Left lobe of liver (tissue), 2 donors: ENCODE measurements at regions not wholly inside any gene's neighbourhood (a gene's known extent, or its start where the extent isn't known, plus 50 kb on each side); places are given as distances from the start of the nearest gene placed in this dataset.
"Not testable (repeated sequence)": the region's sequence is repeated elsewhere in the genome, so short reads cannot be mapped to it uniquely, and the experiment has no call there.

ENCODE experiments used
- ATAC-seq: fragments of 200-7000 bp; cut with Tn5 transposase; one replicate; pipeline ENCODE4 v1.9.1; 2020; ENCODE audit warnings: mild to moderate bottlenecking, moderate library complexity
- DNase-seq: peaks from one replicate; pipeline ENCODE4 v3.0.0-alpha.2; 2020; ENCODE audit warnings: low spot score
- donor health status: DM: no; HTN: no; CAD: no; lungs with moderate emphysema.
- donor health status: DM: no; HTN: yes; CAD: no.

DNA sequence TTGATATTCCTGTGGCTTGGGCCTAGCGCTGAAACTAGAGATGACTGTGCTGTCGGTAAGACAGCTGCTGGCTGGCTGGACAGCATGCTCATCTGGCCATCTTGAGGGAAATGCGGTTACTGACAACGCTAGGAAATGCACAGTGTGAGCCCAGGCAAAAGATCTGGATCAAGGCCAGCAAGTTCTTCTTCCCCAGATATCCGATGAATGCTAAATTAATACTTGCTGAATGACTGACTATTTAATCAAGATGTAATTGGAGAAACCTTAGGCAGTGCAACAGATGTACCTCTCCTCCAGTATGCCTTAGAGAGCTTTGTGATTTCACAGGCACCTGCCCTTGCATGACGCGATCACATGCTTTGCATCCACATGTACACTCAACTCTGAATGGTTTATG is 659.1 kb downstream of the EFNA5 start:
- ATAC-seq (no peak), DNase-seq (no peak)

DNA sequence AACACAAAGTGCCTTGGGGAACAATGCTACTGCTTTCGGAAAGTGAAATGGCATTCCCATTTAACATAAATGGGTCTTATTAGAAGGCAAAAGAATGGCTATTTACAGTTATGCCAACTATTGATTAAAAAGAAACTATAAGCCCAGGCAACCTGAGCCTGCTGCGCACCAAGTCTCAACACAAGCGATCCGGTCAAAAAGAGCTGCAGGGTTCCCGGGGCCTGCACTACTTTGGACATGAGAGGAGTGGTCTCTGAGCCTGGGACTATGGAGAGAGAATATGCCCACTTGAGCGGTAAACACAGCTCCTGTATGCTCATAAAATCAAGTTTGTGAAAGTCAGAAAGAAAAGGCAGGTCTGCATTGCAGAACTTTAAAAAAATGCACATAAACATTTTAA is 660.7 kb downstream of the EFNA5 start:
- ATAC-seq (no peak), DNase-seq (no peak)

DNA sequence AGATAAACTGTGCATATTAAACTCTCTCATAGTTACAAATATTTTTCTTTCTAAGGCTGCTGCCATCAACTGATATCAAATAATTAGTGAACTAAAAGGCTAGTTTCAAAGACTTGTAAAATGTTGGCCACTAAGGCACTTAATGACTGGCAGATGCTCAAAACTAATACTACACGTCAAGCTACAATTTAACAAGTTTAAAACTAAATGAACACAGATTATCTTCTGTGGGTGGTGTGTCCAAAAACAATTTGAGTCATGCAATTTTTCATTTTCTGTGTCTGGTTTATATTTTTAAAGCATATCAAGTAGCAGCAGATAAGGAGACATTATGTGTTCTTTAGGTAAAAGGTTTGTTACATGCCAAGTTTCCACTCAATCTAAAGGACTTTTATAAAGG is 665.1 kb downstream of the EFNA5 start:
- ATAC-seq, result no peak

DNA sequence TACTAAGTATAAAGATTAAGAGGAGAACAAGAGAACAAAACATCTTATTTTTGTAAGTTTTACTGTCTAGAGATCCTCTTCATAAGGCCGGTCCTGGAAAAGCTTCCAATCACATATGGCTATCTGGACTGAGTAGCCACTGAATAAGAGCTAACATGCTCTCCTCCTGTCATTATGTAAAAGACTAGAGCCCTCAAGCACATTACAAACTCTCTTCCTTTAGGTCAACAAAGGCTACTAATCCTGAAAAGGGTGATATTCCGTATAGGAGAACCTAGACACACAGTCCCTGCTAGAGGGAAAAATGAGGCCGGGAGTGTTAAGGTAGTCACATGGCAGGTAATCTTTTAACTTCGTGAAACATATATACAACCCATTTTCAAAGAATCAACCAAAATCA is 665.6 kb downstream of the EFNA5 start:
- ATAC-seq (no peak), DNase-seq (no peak)

More for the DNA sequence above, 665.1 kb downstream of the EFNA5 start:
- no peak for DNase-seq

DNA sequence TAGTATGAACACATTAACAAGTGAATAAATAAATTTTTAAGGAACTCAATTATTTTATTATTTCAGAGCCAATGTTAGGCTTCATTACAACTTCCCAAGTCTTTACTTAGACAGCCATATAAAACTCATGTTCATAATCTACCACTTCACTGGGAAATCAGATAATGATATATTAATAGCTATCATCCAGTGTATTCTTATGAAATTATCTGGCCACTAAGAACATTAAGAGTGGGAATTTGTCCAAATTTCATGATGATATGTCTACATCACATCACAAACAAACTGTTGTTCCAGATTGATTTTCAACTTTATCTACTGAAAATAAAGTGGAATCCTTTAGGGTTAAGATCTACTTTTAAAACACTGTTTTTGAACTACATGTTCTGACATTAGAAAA is 668.6 kb downstream of the EFNA5 start:
- no peak for DNase-seq
- no peak for ATAC-seq

DNA sequence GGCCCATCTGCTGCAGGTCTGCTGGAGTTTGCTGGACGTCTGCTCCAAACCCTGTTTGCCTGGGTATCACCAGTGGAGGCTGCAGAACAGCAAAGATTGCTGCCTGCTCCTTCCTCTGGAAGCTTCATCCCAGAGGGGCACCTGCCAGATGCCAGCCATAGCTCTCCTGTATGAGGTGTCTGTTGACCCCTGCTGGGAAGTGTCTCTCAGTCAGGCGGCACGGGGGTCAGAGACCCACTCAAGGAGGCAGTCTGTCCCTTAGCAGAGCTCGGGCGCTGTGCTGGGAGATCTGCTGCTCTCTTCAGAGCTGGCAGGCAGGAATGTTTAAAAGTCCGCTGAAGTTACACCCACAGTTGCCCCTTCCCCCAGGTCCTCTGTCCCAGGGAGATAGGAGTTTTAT is 671.2 kb downstream of the EFNA5 start:
- ATAC-seq, DNase-seq: not testable (repeated sequence)

DNA sequence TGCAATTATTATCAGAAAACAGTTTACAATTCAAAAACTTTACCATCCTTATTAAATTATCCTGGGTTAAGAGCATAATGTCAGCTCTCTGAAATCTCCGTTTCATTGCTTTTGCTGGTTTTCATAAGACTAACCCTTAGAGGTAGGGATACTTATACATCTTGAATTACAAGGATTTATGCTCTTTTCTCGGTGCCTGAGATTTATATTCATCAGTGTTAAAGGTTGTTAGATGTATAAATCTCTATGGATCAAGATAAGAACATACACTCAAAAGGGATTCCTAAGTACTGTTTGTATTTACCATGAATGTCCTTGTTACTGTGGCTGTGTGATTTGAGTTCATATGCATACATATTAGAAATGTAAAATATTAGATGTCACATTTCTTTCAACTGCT is 684.7 kb downstream of the EFNA5 start:
- no peak for DNase-seq
- ATAC-seq, result no peak

DNA sequence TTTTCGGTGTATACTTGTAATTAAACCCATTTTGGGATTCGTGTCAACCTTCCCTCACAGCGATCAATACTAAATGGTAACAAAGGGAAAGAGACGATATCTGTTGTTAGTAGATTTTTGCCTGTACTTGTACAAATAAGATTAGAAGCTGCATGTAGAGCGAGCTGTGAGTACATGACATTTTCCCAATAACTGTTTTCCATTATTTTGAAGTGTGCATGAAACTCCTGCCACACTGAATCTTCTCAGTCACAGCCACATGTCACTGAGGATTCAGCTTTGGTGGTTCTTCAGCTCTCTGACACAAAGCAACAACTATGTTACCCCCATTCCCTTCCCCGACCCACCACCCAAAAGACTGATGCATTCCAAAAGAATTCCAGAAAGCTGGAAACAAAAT is 685.6 kb downstream of the EFNA5 start:
- no peak for ATAC-seq
- DNase-seq, result no peak

DNA sequence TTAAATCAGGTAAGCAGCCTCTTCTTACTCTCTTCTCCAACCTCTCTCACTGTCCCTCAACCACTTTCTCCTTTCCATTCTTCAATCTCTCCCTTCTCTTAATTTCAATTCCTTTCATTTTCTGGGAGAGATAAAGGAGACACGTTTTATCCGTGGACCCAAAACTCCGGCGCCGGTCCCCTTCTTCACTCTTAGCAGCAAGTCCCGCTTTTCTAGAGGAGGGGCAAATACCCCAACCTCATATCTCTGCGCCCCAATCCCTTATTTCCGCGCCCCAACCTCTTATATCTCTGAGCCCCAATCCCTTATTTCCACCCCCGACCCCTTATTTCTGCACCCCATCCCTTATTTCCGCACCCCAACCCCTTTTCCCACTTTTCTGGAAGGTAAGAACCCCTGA is 691.6 kb downstream of the EFNA5 start:
- DNase-seq, ATAC-seq: not testable (repeated sequence)

DNA sequence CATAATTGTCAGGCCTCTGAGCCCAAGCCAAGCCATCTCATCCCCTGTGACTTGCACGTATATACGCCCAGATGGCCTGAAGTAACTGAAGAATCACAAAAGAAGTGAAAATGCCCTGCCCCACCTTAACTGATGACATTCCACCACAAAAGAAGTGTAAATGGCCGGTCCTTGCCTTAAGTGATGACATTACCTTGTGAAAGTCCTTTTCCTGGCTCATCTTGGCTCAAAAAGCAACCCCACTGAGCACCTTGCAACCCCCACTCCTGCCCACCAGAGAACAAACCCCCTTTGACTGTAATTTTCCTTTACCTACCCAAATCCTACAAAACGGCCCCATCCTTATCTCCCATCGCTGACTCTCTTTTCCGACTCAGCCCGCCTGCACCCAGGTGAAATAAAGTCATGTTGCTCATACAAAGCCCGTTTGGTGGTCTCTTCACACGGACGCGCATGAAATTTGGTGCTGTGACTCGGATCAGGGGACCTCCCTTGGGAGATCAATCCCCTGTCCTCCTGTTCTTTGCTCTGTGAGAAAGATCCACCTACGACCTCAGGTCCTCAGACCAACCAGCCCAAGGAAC is 692.1 kb downstream of the EFNA5 start:
- not testable (repeated sequence) for ATAC-seq, DNase-seq

DNA sequence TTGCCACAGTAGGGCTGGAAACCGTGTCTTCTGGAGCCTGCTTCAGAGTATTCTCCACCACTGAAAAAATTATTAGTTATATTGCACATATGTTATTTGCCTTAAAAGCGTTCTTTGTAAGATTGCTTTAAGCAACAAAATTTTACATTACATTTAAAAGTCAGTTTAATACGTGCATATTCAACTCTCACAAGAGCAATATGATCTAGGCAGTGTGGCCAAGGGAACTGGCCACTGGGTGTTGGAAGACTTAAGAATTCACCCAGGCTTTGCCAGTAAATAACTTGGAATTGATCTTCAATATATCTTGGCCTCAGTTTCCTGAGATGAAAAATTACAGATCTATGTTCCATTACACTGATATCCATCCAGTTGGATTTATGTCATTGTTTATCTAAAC is 694.4 kb downstream of the EFNA5 start:
- DNase-seq (no peak), ATAC-seq (no peak)

DNA sequence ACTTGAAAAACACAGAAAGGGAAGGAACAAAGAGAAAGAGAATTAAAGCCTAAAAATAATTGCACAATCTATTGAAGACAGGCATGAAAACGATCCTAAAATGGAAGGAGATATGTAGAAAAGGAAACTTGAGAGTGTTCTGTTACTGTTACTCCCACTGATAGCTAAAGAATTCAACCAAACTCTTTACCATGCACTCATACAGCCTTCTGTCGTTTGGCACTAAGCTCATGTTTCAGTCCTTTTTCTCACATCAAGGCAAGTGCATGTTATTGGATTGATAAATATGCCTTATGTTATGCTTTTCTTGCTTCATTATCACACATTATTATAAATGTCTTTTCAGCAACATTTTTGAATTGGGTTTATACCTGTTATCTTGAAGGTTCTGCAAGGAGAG is 696.5 kb downstream of the EFNA5 start:
- DNase-seq, result no peak
- ATAC-seq, result no peak

DNA sequence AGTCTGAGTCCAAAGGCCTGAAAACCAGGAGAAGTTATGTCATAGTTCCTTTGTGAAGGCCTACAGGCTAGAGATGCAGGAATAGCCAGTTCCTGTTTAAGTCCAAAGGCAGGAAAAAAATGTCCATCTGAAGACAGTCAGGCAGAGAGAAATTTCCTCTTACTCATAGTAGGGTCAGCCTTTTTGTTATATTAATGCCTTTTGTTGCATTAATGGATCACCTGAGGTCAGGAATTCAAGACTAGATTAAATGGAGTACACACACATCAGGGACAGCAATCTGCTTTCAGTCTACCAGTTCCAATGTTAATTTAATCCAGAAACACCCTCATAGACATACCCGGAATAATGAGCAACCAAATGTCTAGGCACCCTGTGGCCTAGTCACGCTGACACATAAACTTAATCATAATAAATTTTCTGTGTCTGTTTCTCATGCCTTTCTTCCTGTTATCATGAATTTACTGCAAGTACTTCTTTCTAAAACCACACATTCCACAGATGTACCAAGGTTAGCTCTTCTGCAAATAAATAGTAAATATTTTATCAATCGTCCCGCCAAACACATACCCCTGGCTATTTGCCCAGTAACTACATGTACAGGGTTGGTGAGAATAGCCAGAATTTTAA is 703.9 kb downstream of the EFNA5 start:
- ATAC-seq (no peak), DNase-seq (no peak)

DNA sequence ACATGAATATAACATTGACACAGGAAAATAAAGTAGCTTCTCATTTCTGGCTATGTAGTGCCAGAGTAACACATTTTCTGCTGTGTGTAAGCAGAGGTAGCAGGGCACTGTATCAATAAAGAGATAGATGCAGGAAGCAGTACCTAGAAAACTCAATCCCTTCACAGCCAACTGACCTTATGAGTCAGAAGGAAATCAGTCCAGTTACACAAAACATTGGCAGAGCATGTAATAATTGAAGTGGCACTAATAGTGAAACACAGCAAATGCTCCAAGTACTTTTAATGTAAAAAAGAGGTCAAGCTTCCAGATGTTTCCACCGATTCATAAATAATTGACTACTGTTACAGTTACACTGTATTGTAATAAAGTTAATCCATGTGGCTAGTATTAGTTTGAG is 706.6 kb downstream of the EFNA5 start:
- no peak for ATAC-seq
- no peak for DNase-seq

DNA sequence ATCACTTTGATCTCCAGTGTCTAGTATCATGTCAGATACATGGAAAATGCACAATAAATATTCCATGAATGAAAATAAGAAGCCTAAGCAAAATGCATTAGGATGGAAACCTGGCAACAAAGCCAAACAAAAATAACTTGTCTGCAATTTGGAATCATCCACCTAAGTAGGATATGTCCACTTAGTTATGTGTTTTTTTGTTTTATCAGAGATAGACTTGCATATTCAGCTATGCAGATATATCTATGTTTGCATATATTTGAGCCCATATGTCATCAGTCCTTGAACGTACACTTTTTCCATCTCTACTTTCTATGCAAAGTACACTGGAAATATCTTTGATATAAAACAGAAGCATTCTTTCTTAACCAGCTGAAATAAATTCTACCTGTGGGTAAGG is 707.1 kb downstream of the EFNA5 start:
- DNase-seq, result no peak
- no peak for ATAC-seq

DNA sequence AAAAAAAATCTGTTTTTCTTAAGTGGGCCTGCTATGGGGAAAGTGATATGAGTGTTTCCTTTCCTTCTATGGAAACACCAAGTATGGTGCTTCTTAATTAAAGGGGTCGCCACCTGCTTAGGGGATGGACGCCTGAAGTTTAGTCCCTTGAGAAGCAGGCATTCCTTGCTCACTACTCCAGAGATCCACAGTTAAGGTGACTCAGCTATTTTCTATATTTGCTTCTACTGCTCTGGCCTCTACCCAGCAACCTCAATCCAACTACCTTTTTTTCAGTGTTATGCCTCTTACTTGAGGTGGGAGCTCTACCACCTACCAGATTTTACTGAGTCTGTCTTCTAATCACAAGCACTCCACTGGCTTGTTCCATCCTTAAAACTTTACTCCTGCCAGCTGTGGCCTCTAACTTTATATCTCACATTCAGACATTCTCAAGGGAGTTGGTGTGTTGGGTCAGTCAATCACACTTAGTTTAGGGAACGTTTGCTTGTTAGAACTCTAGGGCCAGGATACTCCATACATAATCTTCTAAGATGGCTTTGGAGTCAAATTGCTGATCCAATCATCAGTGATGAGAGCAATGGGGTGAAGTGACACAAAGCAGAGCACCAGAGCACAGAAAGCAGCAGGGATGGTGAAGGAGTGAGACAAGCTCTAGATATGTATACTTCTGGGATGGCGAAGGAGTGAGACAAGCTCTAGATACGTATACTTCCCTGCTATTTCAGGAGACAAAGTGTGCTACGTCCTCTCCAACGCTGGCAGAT is 708.1 kb downstream of the EFNA5 start:
- DNase-seq (no peak), ATAC-seq (no peak)

DNA sequence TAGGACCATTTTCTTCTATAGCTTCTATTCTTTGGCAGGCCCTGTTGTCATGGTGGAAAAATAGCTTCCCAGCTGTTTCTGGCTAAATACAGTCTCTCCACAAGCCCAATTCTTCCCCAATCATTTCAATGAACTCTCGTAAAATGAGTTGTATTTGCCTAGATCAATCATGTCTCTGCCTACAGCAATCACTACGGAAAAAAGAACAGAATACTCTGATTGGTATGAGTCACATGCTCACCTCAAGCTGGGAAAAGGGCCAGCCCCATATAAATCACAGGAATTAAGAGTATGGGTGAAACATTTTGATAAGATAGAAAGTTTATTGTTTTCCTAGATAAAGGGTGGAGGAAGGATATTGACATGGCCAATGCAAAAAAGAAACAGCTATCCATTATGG is 711.4 kb downstream of the EFNA5 start:
- ATAC-seq, result no peak
- no peak for DNase-seq

DNA sequence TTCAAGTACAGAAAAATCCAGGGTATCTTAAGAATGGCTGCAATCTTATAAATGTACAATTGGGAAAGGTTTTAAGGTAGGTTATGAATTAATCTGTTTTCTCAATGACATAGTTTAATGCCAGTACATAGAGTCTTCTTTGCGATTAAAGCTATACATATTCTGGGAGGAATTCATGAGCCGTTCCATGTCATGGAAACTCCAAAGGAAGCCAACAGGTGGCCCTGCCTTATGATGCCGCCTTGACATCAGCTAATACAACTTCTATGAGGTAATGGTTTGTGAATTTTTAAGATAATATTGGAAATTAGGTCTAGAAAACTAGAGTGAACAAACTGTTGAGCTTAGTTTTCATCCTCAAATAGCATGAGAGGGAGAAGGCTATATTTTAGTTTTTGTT is 713.4 kb downstream of the EFNA5 start:
- DNase-seq (no peak), ATAC-seq (no peak)

DNA sequence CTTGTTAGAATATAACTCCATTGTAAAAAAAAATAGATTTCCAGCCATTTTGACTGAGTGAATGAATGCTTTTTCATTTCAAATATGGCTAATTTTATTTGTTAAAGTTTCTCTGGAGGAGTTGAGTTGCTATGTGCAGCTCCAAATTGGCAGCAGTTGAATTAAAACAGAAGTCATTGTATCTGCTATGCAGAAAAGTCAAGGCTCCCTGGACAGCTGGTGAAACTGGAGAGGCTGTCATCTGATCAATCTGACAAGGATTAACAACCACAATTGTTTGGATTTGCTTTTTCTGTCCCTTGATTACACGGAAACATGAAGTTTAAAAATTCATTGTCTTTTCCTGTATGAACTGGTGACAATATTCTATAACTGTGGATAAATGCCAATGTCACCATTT is 713.9 kb downstream of the EFNA5 start:
- no peak for DNase-seq
- no peak for ATAC-seq

DNA sequence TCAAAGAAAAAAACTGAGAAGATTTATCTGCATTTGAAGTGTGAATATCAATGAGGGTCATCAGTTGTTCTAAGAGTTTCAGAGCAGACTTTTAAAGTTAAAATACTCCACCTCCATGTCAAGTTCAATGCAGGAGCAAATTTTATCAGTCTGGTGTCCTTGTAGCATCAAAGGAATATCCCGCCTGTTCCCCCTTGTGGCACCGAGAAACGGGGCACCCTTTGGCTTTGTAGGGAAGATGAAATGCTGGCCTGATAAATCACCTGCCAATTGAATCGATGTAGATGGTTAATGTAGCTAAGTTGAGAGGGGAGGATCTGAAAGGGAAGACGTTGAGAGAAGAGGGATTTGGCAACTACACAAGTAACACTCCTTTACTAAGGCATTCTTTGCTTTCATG is 714.5 kb downstream of the EFNA5 start:
- DNase-seq (no peak), ATAC-seq (no peak)

DNA sequence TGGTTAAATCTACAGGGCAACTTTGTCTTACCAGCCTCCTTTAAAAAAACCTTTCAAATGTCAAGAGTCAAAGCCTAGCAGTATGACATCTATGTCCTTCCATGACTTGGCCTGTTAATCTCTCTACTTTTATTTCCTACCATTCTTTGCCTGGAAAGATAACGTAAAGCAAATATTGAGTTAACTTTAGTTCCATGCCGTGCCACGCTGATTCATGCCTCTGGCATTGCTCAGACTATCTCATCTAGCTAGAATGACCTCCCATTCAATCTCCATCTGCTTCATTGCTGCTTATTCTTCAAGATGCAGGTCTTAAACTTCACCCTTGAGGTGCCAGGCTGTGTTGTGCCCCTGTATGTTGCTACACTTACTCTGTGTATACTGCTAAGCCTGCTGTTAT is 729.8 kb downstream of the EFNA5 start:
- ATAC-seq (no peak), DNase-seq (no peak)

DNA sequence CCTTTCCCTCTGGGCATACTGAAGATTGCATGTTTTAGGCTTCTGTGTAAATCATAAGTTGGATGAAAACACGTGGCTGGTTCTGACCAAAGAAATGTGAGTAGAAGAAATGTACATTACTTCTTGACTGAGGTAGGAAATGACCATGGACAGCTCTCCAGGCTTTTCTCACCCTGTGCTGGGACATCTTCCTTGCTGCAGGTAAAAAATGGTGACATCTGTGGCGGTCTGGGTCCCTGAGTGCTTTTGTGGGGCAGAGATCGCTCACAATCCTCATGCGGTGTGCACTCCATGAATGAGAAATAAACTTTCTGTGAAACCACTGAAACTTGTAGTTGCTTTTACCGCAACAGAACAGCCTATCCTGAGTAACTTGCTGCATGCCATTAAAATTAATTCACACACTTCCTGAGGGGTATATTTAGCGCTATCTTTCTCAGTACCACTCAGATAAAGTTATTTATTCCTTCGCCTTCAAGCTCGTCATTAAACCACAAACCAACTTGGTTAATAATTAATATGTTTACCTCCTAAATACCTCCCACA is 730.4 kb downstream of the EFNA5 start:
- DNase-seq, result no peak
- no peak for ATAC-seq
